GM23338 (cell line): ENCODE measurements at regions not wholly inside any gene's neighbourhood (a gene's known extent, or its start where the extent isn't known, plus 50 kb on each side); places are given as distances from the start of the nearest gene placed in this dataset.

ENCODE experiments used
- EZH2 ChIP-seq: fragments of 200-600 bp; sonication (generic); IDR thresholded peaks from one replicate; pipeline ENCODE4 v1.8.0; 2017; ENCODE audit warnings: antibody characterized with exemption, mild to moderate bottlenecking, low read depth; ENCODE audit not compliant: unreplicated experiment
- EZH2phosphoT487 ChIP-seq: fragments of 200-600 bp; sonication (generic); IDR thresholded peaks from one replicate; pipeline ENCODE4 v1.8.1; 2018; ENCODE audit warnings: antibody characterized with exemption; ENCODE audit not compliant: unreplicated experiment
- POLR2AphosphoS5 ChIP-seq: IDR thresholded peaks from 2 replicates; pipeline ENCODE4 v1.6.1; 2016; ENCODE audit warnings: antibody characterized with exemption, low read depth
- TF ChIP-seq, protein P1 (sequence below), 2 experiments: fragments of 200-600 bp in 1 of 2; sonication (generic) in 1 of 2; conservative IDR thresholded peaks; 2 replicates each; pipeline versions ENCODE4 v1.5.1 to v1.6.1; 2016 to 2017; ENCODE audit warnings: antibody characterized with exemption in 2 of 2, low read depth in 2 of 2, mild to moderate bottlenecking in 2 of 2, moderate library complexity in 1 of 2

DNA sequence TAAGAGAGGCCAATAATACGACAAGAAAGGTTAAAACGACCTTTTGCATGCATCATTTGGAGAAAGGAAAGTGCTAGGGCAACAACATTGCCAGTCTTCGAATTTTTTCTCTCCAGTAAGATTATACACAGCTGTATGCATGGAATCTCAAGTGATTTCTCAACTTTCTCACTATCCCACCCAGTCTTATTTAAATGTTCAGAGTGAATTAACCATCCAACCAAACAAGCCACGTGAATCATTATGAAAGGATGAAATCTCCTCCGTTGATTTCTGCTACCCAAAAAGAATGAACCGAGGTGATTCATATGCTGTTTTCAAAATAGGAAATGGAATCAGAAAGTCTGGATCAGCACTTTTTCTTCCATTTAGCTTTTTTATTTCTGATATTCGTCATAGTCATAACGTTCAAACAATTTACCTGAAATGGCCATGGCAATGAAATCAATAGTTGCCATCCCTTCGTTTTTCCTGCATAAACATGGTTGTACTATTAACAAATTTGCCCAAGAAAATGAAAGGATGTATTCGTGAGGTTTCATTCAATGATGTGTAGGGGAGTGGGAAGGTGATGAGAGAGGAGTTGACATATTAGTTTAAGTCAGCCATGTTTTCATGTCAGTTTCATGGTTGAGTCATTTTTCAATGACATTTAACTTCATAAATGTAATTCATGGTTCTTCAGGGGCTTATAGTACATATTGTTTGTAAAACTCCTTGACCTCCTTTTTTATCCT, 170.9 kb upstream of the WWC1 start:
- TF ChIP-seq EZH2phosphoT487 (no peak), POLR2AphosphoS5 (no peak), EZH2 (no peak)
- TF ChIP-seq, protein P1, sequence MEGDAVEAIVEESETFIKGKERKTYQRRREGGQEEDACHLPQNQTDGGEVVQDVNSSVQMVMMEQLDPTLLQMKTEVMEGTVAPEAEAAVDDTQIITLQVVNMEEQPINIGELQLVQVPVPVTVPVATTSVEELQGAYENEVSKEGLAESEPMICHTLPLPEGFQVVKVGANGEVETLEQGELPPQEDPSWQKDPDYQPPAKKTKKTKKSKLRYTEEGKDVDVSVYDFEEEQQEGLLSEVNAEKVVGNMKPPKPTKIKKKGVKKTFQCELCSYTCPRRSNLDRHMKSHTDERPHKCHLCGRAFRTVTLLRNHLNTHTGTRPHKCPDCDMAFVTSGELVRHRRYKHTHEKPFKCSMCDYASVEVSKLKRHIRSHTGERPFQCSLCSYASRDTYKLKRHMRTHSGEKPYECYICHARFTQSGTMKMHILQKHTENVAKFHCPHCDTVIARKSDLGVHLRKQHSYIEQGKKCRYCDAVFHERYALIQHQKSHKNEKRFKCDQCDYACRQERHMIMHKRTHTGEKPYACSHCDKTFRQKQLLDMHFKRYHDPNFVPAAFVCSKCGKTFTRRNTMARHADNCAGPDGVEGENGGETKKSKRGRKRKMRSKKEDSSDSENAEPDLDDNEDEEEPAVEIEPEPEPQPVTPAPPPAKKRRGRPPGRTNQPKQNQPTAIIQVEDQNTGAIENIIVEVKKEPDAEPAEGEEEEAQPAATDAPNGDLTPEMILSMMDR (conservative IDR thresholded peaks at IDR 0.05; ENCODE audit: low read depth in 2 of 2): no peak
